ENCODE measurements at regions not wholly inside any gene's neighbourhood (a gene's known extent, or its start where the extent isn't known, plus 50 kb on each side); places are given as distances from the start of the nearest gene placed in this dataset.

DNA sequence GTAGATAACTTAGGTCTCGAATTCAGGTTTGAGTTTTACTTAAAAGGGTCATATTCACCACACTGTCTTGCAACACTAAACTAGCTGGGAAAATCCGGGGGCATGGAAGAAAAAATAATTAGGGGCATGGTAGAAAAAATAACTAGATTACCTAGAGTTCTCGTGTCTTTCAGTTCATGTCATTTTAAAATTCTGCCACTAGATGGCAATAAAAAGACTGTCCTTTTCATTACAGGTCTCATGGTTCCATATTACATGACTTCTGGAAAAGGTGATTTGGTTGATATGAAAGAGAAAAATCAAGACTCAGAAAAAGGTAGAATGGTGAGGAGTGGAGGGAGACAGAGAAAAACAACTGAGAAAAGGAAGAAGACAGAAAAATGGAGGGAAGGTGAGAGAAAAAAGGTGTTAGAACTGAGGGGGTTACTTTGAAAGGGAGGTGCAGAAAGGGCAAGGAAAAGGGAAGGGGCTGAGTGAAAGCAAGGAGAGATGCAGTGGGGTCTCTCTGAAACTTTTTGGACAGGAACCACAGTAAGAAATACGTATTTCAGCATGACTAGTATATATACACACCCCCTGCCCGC lies 299.0 kb downstream of the KLF12 start:
- TF ChIP-seq SIN3A (IDR thresholded peaks at IDR 0.05; ENCODE audit: borderline replicate concordance, insufficient read depth, low read length) (no peak), POLR2AphosphoS5 (IDR thresholded peaks at IDR 0.05; ENCODE audit: low read depth, low read length) (no peak), TAF1 (IDR thresholded peaks at IDR 0.05; ENCODE audit: borderline replicate concordance, insufficient read depth, low read length) (no peak), FOXP2 (optimal IDR thresholded peaks at IDR 0.05; ENCODE audit: borderline replicate concordance, extremely low read depth, extremely low read length, insufficient read depth) (no peak)
- TF ChIP-seq, protein P1, sequence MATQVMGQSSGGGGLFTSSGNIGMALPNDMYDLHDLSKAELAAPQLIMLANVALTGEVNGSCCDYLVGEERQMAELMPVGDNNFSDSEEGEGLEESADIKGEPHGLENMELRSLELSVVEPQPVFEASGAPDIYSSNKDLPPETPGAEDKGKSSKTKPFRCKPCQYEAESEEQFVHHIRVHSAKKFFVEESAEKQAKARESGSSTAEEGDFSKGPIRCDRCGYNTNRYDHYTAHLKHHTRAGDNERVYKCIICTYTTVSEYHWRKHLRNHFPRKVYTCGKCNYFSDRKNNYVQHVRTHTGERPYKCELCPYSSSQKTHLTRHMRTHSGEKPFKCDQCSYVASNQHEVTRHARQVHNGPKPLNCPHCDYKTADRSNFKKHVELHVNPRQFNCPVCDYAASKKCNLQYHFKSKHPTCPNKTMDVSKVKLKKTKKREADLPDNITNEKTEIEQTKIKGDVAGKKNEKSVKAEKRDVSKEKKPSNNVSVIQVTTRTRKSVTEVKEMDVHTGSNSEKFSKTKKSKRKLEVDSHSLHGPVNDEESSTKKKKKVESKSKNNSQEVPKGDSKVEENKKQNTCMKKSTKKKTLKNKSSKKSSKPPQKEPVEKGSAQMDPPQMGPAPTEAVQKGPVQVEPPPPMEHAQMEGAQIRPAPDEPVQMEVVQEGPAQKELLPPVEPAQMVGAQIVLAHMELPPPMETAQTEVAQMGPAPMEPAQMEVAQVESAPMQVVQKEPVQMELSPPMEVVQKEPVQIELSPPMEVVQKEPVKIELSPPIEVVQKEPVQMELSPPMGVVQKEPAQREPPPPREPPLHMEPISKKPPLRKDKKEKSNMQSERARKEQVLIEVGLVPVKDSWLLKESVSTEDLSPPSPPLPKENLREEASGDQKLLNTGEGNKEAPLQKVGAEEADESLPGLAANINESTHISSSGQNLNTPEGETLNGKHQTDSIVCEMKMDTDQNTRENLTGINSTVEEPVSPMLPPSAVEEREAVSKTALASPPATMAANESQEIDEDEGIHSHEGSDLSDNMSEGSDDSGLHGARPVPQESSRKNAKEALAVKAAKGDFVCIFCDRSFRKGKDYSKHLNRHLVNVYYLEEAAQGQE (IDR thresholded peaks at IDR 0.05; ENCODE audit: insufficient read depth in 1 of 2, low read depth in 2 of 2, low read length in 2 of 2), result no peak

All from PFSK-1 (cell line).